ENCODE measurements at regions not wholly inside any gene's neighbourhood (a gene's known extent, or its start where the extent isn't known, plus 50 kb on each side); places are given as distances from the start of the nearest gene placed in this dataset.
"Not testable (repeated sequence)": the region's sequence is repeated elsewhere in the genome, so short reads cannot be mapped to it uniquely, and the experiment has no call there.

DNA sequence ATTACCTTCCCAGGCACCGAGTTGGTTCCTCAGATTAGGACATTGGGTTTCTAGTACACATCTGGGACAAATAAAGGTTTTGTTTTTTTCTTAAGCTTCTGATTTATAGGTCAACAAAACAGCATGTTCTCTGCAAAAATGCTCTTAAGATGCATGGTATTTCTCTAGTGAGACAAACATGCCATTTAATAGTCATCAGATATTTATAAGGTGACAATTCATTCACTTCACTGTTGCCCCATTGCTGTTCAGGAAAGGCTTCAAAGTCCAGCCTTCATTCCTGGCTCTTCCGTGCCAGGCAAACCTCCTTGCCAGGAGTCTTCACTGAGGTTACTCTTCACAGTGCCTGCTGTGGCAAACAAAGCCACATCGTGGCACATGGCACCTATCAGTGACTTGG is 156.3 kb upstream of the FNDC3A start:
- Mint-ChIP-seq H3K4me3 (no peak overlapping the region), H3K36me3 (ENCODE audit: low read depth) (peaks cover 2% of the 10 kb centered on the region), H3K27ac (no peak overlapping the region), H3K9me3 (no peaks in the 10 kb centered on the region), H3K27me3 (ENCODE audit: low read depth) (no peaks in the 10 kb centered on the region), H3K4me1 (ENCODE audit: low read depth) (peaks cover 12% of the 10 kb centered on the region)

- Mint-ChIP-seq H3K4me1 (ENCODE audit: low read depth) (peaks cover 12% of the 10 kb centered on the region), H3K9me3 (no peaks in the 10 kb centered on the region), H3K4me3 (no peak overlapping the region), H3K27ac (no peak overlapping the region), H3K36me3 (ENCODE audit: low read depth) (peaks cover 2% of the 10 kb centered on the region), H3K27me3 (ENCODE audit: low read depth) (no peaks in the 10 kb centered on the region)
Measured at GRCh38 chr13:48819899-48820298, 155.8 kb upstream of the FNDC3A start.

- H3K9me3 Mint-ChIP-seq, result peaks cover 14% of the 10 kb centered on the region
- H3K27ac Mint-ChIP-seq; H3K4me3 Mint-ChIP-seq; H3K36me3 Mint-ChIP-seq (ENCODE audit: low read depth); H3K4me1 Mint-ChIP-seq (ENCODE audit: low read depth); H3K27me3 Mint-ChIP-seq (ENCODE audit: low read depth): not testable (repeated sequence)
Measured at GRCh38 chr13:48823526-48823925, 152.2 kb upstream of the FNDC3A start.

DNA sequence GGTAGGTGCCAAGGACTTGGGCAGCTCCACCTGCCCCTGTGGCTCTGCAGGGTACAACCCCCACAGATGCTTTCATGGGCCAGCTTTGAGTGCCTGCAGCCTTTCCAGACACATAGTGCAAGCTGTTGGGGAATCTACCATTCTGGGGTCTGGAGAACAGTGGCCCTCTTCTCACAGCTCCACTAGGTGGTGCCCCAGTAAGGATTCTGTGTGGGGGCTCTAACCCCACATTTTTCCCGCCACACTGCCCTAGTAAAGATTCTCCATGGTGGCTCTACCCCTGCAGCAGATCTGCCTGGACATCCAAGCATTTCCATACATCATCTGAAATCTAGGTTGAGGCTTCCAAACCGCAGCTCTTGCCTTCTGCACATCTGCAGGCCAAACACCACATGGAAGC is 149.7 kb upstream of the FNDC3A start:
- H3K4me1 Mint-ChIP-seq (ENCODE audit: low read depth), result peaks cover 16% of the 10 kb centered on the region
- peaks cover 6% of the 10 kb centered on the region for H3K36me3 Mint-ChIP-seq (ENCODE audit: low read depth)
- H3K27ac Mint-ChIP-seq, result no peak overlapping the region
- H3K4me3 Mint-ChIP-seq, result no peak overlapping the region
- peaks cover 14% of the 10 kb centered on the region for H3K9me3 Mint-ChIP-seq
- no peaks in the 10 kb centered on the region for H3K27me3 Mint-ChIP-seq (ENCODE audit: low read depth)

DNA sequence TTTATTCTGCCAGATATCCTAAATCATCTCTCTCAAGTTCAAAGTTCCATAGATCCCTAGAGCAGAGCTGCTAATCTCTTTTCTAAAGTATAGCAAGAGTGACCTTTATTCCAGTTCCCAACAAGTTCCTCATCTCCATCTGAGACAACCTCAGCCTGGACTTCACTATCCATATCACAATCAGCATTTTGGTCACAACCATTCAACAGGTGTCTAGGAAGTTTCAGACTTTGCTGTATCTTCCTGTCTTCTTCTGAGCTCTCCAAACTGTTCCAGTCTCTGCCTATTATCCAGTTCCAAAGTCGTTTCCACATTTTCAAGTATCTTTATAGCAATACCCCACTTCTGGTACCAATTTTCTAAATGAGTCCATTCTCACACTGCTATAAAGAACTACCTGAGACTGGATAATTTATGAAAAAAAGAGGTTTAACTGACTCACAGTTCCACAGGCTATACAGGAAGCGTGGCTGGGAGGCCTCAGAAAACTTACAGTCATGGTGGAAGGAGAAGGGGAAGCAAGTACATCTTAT is 148.7 kb upstream of the FNDC3A start:
- H3K27me3 Mint-ChIP-seq (ENCODE audit: low read depth); H3K27ac Mint-ChIP-seq: not testable (repeated sequence)

DNA sequence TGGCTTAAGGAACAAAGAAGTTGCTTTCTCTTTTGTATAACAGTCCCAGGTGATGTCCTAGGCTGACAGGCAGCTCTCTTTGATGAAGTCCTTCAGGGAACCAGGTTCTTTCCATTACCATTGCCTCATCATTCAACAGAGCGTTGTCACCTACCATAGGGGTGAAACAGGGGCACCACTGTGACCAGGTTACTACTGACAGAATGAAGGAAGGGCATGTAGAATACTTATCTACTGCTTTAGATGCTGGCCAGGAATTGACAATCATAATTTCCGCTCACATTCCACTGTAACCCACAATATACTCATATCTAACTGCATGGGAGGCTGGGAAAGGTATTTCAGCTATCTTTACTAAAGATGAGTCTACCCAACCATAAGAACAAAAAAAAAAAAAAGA is 148.0 kb upstream of the FNDC3A start:
- Mint-ChIP-seq H3K9me3 (peaks cover 14% of the 10 kb centered on the region), H3K4me1 (ENCODE audit: low read depth) (peaks cover 21% of the 10 kb centered on the region), H3K36me3 (ENCODE audit: low read depth) (peaks cover 6% of the 10 kb centered on the region), H3K27me3 (ENCODE audit: low read depth) (no peaks in the 10 kb centered on the region), H3K27ac (no peak overlapping the region), H3K4me3 (no peak overlapping the region)

More for the DNA sequence above, 148.7 kb upstream of the FNDC3A start:
- not testable (repeated sequence) for H3K4me3 Mint-ChIP-seq; H3K36me3 Mint-ChIP-seq (ENCODE audit: low read depth)
- peaks cover 14% of the 10 kb centered on the region for H3K9me3 Mint-ChIP-seq
- H3K4me1 Mint-ChIP-seq (ENCODE audit: low read depth), result peaks cover 21% of the 10 kb centered on the region

DNA sequence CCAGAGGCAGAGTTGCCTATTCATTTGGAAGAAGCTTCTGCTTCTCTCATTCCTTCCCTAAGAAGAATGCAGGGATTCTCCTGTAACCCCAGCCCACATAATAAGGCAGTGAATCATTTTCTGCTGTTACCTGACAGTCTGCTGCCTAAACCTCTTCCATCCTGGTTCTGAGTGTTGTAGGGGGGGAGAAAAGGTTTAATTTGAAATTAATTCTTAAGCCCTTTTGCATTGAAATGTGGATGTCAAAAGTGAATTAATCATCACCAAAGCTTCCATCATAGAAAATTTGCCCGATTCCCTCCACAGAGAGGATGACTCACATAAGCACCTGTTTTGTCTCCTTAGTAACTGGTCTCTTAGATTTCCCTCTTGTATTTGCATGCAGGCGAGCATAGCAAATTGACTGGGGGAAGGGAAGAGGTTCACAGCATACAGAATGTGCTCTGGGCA is 146.7 kb upstream of the FNDC3A start:
- Mint-ChIP-seq H3K4me3 (no peak overlapping the region), H3K4me1 (ENCODE audit: low read depth) (peaks cover 21% of the 10 kb centered on the region), H3K27me3 (ENCODE audit: low read depth) (no peaks in the 10 kb centered on the region), H3K36me3 (ENCODE audit: low read depth) (peaks cover 6% of the 10 kb centered on the region), H3K27ac (no peak overlapping the region), H3K9me3 (peaks cover 19% of the 10 kb centered on the region)

- H3K36me3 Mint-ChIP-seq (ENCODE audit: low read depth), result peaks cover 6% of the 10 kb centered on the region
- H3K27ac Mint-ChIP-seq, result no peak overlapping the region
- peaks cover 19% of the 10 kb centered on the region for H3K9me3 Mint-ChIP-seq
- peaks cover 21% of the 10 kb centered on the region for H3K4me1 Mint-ChIP-seq (ENCODE audit: low read depth)
- no peak overlapping the region for H3K4me3 Mint-ChIP-seq
- H3K27me3 Mint-ChIP-seq (ENCODE audit: low read depth), result no peaks in the 10 kb centered on the region
Measured at GRCh38 chr13:48829536-48829935, 146.2 kb upstream of the FNDC3A start.

GRCh38 chr13:48831248-48831647 is 144.5 kb upstream of the FNDC3A start:
- Mint-ChIP-seq H3K9me3 (peaks cover 20% of the 10 kb centered on the region), H3K4me3 (no peak overlapping the region), H3K27ac (no peak overlapping the region), H3K4me1 (ENCODE audit: low read depth) (peaks cover 21% of the 10 kb centered on the region), H3K27me3 (ENCODE audit: low read depth) (no peaks in the 10 kb centered on the region), H3K36me3 (ENCODE audit: low read depth) (peaks cover 6% of the 10 kb centered on the region)

GRCh38 chr13:48833412-48833811 is 142.3 kb upstream of the FNDC3A start:
- Mint-ChIP-seq H3K27me3 (ENCODE audit: low read depth) (peaks cover 4% of the 10 kb centered on the region), H3K4me1 (ENCODE audit: low read depth) (peaks cover 18% of the 10 kb centered on the region), H3K9me3 (peaks cover 8% of the 10 kb centered on the region), H3K4me3 (no peak overlapping the region), H3K27ac (no peak overlapping the region), H3K36me3 (ENCODE audit: low read depth) (peaks cover 1% of the 10 kb centered on the region)

DNA sequence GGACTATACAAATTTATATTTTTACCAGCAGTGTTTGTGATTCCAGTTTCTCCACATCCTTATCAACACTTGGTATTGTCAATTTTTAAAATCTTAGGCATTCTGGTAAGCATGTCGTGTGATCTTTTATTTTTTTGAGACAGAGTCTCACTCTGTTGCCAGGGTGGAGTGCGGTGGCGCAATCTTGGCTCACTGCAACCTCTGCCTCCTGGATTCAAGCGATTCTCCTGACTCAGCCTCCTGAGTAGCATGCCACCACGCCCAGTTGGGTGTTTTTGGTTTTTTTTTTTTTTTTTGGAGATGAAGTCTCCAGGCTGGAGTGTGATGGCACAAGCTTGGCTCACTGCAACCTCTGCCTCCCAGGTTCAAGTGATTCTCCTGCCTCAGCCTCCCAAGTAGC is 140.4 kb upstream of the FNDC3A start:
- not testable (repeated sequence) for H3K9me3 Mint-ChIP-seq; H3K27me3 Mint-ChIP-seq (ENCODE audit: low read depth); H3K27ac Mint-ChIP-seq; H3K4me3 Mint-ChIP-seq; H3K4me1 Mint-ChIP-seq (ENCODE audit: low read depth); H3K36me3 Mint-ChIP-seq (ENCODE audit: low read depth)

DNA sequence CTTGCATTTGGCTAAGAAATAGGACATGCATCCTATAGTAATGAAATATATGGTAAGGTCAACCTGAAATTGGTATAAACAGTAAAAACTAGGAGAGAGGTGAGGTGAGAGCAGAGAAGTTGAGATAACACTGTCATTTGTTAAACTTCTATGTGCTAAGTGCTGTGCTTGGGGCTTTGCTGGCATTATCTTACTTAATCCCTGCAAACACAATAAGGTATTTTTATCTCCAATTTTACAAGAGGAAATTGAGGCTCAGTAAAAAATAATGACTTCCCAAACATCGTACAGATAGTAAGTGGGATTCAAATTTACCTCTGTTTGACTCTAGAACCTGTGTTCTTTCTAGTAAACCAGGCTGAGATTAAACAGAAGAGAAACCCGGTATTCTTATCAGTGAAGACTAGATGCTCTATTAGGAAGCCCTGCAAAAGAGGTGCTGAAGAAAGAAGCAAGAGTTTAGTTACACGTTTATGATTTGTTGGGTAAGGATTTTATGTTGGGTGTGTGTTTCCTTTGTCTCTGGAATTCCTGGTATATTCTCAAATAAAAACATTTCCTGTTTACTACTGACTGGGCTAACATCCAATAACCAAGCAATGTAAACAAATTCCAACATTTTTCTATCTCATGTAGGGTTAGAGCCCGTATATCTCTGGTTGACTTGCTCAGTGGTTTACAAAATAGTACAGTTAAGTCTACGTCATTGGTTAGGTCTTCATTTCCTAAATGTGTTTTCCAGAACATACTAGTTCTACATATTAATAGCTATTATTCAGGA is 137.3 kb upstream of the FNDC3A start:
- H3K27ac Mint-ChIP-seq, result no peak overlapping the region
- H3K4me3 Mint-ChIP-seq, result no peak overlapping the region
- peaks cover 8% of the 10 kb centered on the region for H3K9me3 Mint-ChIP-seq
- H3K27me3 Mint-ChIP-seq (ENCODE audit: low read depth), result peaks cover 4% of the 10 kb centered on the region
- no peaks in the 10 kb centered on the region for H3K4me1 Mint-ChIP-seq (ENCODE audit: low read depth)
- no peaks in the 10 kb centered on the region for H3K36me3 Mint-ChIP-seq (ENCODE audit: low read depth)

GRCh38 chr13:48839171-48839570 is 136.5 kb upstream of the FNDC3A start:
- Mint-ChIP-seq H3K9me3 (peaks cover 4% of the 10 kb centered on the region), H3K27ac (no peak overlapping the region), H3K36me3 (ENCODE audit: low read depth) (no peaks in the 10 kb centered on the region), H3K4me1 (ENCODE audit: low read depth) (no peaks in the 10 kb centered on the region), H3K27me3 (ENCODE audit: low read depth) (peaks cover 4% of the 10 kb centered on the region), H3K4me3 (no peak overlapping the region)

DNA sequence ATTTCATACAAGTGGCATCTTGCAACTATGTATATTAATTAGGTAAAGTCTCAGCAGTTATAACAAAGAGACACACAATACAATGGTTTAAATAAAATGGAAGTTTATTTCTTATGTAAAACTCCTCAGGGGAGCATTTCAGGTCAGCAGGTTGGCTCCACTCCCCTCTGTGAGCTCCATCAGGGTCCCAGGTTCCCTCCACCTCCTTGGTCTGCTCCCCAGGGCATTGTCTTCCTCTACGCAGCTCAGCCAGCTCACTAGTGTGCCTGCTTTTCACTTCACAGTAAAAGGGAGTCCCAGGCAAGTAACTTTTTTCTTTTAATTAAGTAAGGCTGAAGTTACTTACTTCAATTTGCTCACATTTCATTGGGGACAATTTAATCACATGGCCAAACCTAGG is 135.3 kb upstream of the FNDC3A start:
- peaks cover 4% of the 10 kb centered on the region for H3K9me3 Mint-ChIP-seq
- H3K4me3 Mint-ChIP-seq, result no peak overlapping the region
- no peaks in the 10 kb centered on the region for H3K4me1 Mint-ChIP-seq (ENCODE audit: low read depth)
- peaks cover 4% of the 10 kb centered on the region for H3K27me3 Mint-ChIP-seq (ENCODE audit: low read depth)
- H3K36me3 Mint-ChIP-seq (ENCODE audit: low read depth), result no peaks in the 10 kb centered on the region
- H3K27ac Mint-ChIP-seq, result no peak overlapping the region

GRCh38 chr13:48842316-48842715 is 133.4 kb upstream of the FNDC3A start:
- Mint-ChIP-seq H3K4me1 (ENCODE audit: low read depth) (no peaks in the 10 kb centered on the region), H3K9me3 (no peaks in the 10 kb centered on the region), H3K36me3 (ENCODE audit: low read depth) (no peaks in the 10 kb centered on the region), H3K27me3 (ENCODE audit: low read depth) (peaks cover 4% of the 10 kb centered on the region), H3K27ac (no peak overlapping the region), H3K4me3 (no peak overlapping the region)

All from T-helper 1 cell treated with Interleukin-12 subunit alpha and Interleukin-12 subunit beta and Interleukin-4 antibody, amounts not matched to agents 30 μg/mL and 1 μg/mL, for 36 hours (primary cell).